IMR-90 (cell line): ENCODE measurements at regions not wholly inside any gene's neighbourhood (a gene's known extent, or its start where the extent isn't known, plus 50 kb on each side); places are given as distances from the start of the nearest gene placed in this dataset.

Experiments
- ATAC-seq: fragments of 200-7000 bp; cut with Tn5 transposase; 2 replicates; pipeline ENCODE4 v1.9.1; 2020; ENCODE audit warnings: low read depth, mild to moderate bottlenecking, moderate library complexity
- BruUV-seq: library from RNA; stranded (reverse); fragments of 400-500 nt; replicated peaks from 2 replicates; lab custom pipeline; 2021; lab: Mats Ljungman, UMichigan
- CTCF ChIA-PET: fragments of 300-600 bp; formaldehyde crosslinking; extraction: SDS; loops from one replicate; lab custom pipeline; 2021; ENCODE audit warnings: antibody characterized with exemption; lab: Yijun Ruan, JAX
- POLR2A ChIA-PET: fragments of 300-600 bp; sonication (Branson Sonifier 250); formaldehyde crosslinking; loops from one replicate; lab custom pipeline; 2022; ENCODE audit warnings: antibody characterized with exemption; ENCODE audit not compliant: unreplicated experiment; lab: Charles Lee
- DNase-seq: peaks from one replicate; pipeline ENCODE4 v3.0.0; 2013
- H2AFZ ChIP-seq: replicated peaks from 2 replicates; pipeline ENCODE3; 2013; ENCODE audit warnings: low read length, mild to moderate bottlenecking; ENCODE audit not compliant: poor library complexity
- H2AK5ac ChIP-seq: 2 replicates; pipeline ENCODE4 v1.6.1; 2013; ENCODE audit warnings: low read depth, low read length, inconsistent platforms
- H2AK9ac ChIP-seq: replicated peaks from 2 replicates; pipeline ENCODE3; 2013; ENCODE audit warnings: mild to moderate bottlenecking, low read depth, low read length, moderate library complexity; ENCODE audit not compliant: poor library complexity
- H2BK120ac ChIP-seq: 2 replicates; pipeline ENCODE4 v1.6.1; 2013; ENCODE audit warnings: low read depth, low read length, inconsistent platforms
- H2BK15ac ChIP-seq: 3 replicates; pipeline ENCODE4 v1.6.1; 2013; ENCODE audit warnings: low read depth, low read length, inconsistent platforms
- H2BK20ac ChIP-seq: 2 replicates; pipeline ENCODE4 v1.6.1; 2013; ENCODE audit warnings: low read depth, mild to moderate bottlenecking, inconsistent platforms, low read length, moderate library complexity
- H2BK5ac ChIP-seq: 2 replicates; pipeline ENCODE4 v1.6.1; 2013; ENCODE audit warnings: mild to moderate bottlenecking, low read depth, low read length, inconsistent platforms; ENCODE audit not compliant: poor library complexity, severe bottlenecking
- H3K14ac ChIP-seq: replicated peaks from 2 replicates; pipeline ENCODE4 v1.6.1; 2013; ENCODE audit warnings: low read depth, low read length, inconsistent platforms
- H3K18ac ChIP-seq: 2 replicates; pipeline ENCODE4 v1.6.1; 2013; ENCODE audit warnings: low read depth, low read length, control low read depth
- H3K23ac ChIP-seq: 2 replicates; pipeline ENCODE4 v1.6.1; 2013; ENCODE audit warnings: low read depth, low read length, inconsistent platforms
- H3K27ac ChIP-seq: 2 replicates; pipeline ENCODE4 v1.5.1; 2013; ENCODE audit warnings: mild to moderate bottlenecking, control low read depth, low read length; ENCODE audit not compliant: insufficient read depth
- H3K27me3 ChIP-seq: 2 replicates; pipeline ENCODE4 v1.6.1; 2013; ENCODE audit warnings: low read length; ENCODE audit not compliant: control insufficient read depth, insufficient read depth
- H3K36me3 ChIP-seq: 2 replicates; pipeline ENCODE4 v1.6.1; 2013; ENCODE audit warnings: low read length, mixed read lengths; ENCODE audit not compliant: control insufficient read depth, insufficient read depth
- H3K4ac ChIP-seq: 2 replicates; pipeline ENCODE4 v1.6.1; 2013; ENCODE audit warnings: low read depth, low read length, inconsistent platforms
- H3K4me1 ChIP-seq: 2 replicates; pipeline ENCODE4 v1.6.1; 2013; ENCODE audit warnings: low read length, mixed read lengths; ENCODE audit not compliant: control insufficient read depth, insufficient read depth
- H3K4me2 ChIP-seq: 2 replicates; pipeline ENCODE4 v1.6.1; 2013; ENCODE audit warnings: low read depth, mild to moderate bottlenecking, control low read depth, low read length, moderate library complexity
- H3K4me3 ChIP-seq: 2 replicates; pipeline ENCODE4 v1.5.1; 2013; ENCODE audit warnings: low read depth, mild to moderate bottlenecking, control low read depth, low read length, moderate library complexity; ENCODE audit not compliant: insufficient read depth
- H3K56ac ChIP-seq: 2 replicates; pipeline ENCODE4 v1.6.1; 2013; ENCODE audit warnings: low read length, inconsistent platforms; ENCODE audit not compliant: insufficient read depth; ENCODE audit errors: extremely low read depth
- H3K79me1 ChIP-seq, 2 experiments: 2 replicates each; pipeline ENCODE4 v1.6.1; 2013; ENCODE audit warnings: low read length in 2 of 2, inconsistent platforms in 1 of 2, low read depth in 1 of 2
- H3K9ac ChIP-seq: 2 replicates; pipeline ENCODE4 v1.6.1; 2013; ENCODE audit warnings: low read depth, low read length, control low read depth
- H3K9me1 ChIP-seq: 2 replicates; pipeline ENCODE4 v1.6.1; 2013; ENCODE audit warnings: low read length, inconsistent platforms; ENCODE audit not compliant: insufficient read depth
- H3K9me3 ChIP-seq: 2 replicates; pipeline ENCODE4 v1.6.1; 2013; ENCODE audit warnings: low read length; ENCODE audit not compliant: control insufficient read depth, insufficient read depth
- H4K20me1 ChIP-seq: 2 replicates; pipeline ENCODE4 v1.6.1; 2013; ENCODE audit warnings: low read length, inconsistent platforms; ENCODE audit not compliant: insufficient read depth
- H4K5ac ChIP-seq: 2 replicates; pipeline ENCODE4 v1.6.1; 2013; ENCODE audit warnings: mild to moderate bottlenecking, low read depth, low read length, control low read depth
- H4K8ac ChIP-seq, 2 experiments: 2 replicates each; pipeline ENCODE4 v1.6.1; 2013; ENCODE audit warnings: low read depth in 2 of 2, low read length in 2 of 2, control low read depth in 1 of 2, inconsistent platforms in 1 of 2
- H4K91ac ChIP-seq: 2 replicates; pipeline ENCODE4 v1.6.1; 2013; ENCODE audit warnings: low read depth, low read length, inconsistent platforms; ENCODE audit not compliant: insufficient read depth
- NFE2L2 ChIP-seq: fragments of 150-350 bp; IDR thresholded peaks from 2 replicates; pipeline ENCODE4 v1.6.1; 2016; ENCODE audit warnings: low read depth, mild to moderate bottlenecking, low read length
- RFX5 ChIP-seq: IDR thresholded peaks from 2 replicates; pipeline ENCODE4 v1.8.0; 2012; ENCODE audit warnings: low read depth, mild to moderate bottlenecking, low read length, moderate library complexity
- WGBS, 2 experiments: methylation state at CpG; one replicate each; pipeline versions ENCODE4 v1.1.5 to v1.1.7; 2013; ENCODE audit warnings: missing lambda C conversion rate in 2 of 2; ENCODE audit not compliant: insufficient read length in 1 of 2; ENCODE audit errors: extremely low coverage in 2 of 2; 5-methylcytosine and 5-hydroxymethylcytosine counted together
- dilution Hi-C: fragments of 300-500 bp; cut with HindIII; formaldehyde crosslinking; loops from one replicate; pipeline ENCODE4 v1.14.3; 2018; ENCODE audit warnings: low sequenced_read_pairs; ENCODE audit not compliant: unreplicated experiment
- in situ Hi-C: fragments of 300-500 bp; cut with MboI; formaldehyde crosslinking; loops from 3 replicates; pipeline ENCODE4 v1.14.3; 2019; ENCODE audit warnings: low sequenced_read_pairs, inconsistent platforms, mixed read lengths
- intact Hi-C: fragments of 100-400 bp; cut with micrococcal nuclease; formaldehyde crosslinking; loops from 2 replicates; pipeline ENCODE4 v1.10.0; 2022
- TF ChIP-seq, protein P1 (sequence below): fragments of 150-350 bp; IDR thresholded peaks from 2 replicates; pipeline ENCODE4 v1.6.1; 2016; ENCODE audit warnings: low read depth, mild to moderate bottlenecking, low read length, moderate library complexity, borderline replicate concordance
- TF ChIP-seq, protein P2 (sequence below): conservative IDR thresholded peaks from 2 replicates; pipeline ENCODE4 v1.5.1; 2012; ENCODE audit warnings: mild to moderate bottlenecking, low read depth, low read length, improper control_type of control experiment

DNA sequence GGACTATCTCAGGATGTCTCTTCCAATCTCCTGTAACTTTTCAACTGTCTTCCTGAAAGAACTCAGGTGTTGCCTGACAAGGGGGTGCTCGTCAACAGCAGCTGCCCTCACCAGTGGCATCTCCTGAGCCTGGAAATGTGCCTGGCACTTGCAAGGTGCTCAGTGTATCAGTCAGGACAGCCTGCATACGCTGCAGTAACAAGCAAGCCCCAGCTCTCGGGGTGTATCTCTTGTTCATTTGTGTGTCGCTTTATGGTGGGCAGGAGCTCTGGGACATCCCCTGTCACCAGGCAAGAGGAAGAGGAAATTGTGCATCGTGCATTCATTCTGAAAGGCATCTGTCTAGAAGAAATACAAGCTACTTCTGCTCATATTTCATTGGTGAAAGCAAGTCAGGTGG, 263.1 kb downstream of the DCDC2C start:
- no peak overlapping the region for H3K14ac ChIP-seq
- in situ Hi-C loops (loop anchor here (25.0 kb wide), 1 partner anchor 1946 kb away; no protein-coding TSS in a partner anchor), dilution Hi-C loops (no loop called here), intact Hi-C loops (no loop called here)
- H2AK5ac ChIP-seq: no peak overlapping the region
- H3K23ac ChIP-seq: no peak overlapping the region
- no peak overlapping the region for H3K4ac ChIP-seq
- no peaks in the 10 kb centered on the region for H3K36me3 ChIP-seq
- TF ChIP-seq RFX5 (no peak), NFE2L2 (no peak)
- TF ChIP-seq, protein P1, sequence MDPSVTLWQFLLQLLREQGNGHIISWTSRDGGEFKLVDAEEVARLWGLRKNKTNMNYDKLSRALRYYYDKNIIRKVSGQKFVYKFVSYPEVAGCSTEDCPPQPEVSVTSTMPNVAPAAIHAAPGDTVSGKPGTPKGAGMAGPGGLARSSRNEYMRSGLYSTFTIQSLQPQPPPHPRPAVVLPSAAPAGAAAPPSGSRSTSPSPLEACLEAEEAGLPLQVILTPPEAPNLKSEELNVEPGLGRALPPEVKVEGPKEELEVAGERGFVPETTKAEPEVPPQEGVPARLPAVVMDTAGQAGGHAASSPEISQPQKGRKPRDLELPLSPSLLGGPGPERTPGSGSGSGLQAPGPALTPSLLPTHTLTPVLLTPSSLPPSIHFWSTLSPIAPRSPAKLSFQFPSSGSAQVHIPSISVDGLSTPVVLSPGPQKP: no peak
- TF ChIP-seq, protein P2, sequence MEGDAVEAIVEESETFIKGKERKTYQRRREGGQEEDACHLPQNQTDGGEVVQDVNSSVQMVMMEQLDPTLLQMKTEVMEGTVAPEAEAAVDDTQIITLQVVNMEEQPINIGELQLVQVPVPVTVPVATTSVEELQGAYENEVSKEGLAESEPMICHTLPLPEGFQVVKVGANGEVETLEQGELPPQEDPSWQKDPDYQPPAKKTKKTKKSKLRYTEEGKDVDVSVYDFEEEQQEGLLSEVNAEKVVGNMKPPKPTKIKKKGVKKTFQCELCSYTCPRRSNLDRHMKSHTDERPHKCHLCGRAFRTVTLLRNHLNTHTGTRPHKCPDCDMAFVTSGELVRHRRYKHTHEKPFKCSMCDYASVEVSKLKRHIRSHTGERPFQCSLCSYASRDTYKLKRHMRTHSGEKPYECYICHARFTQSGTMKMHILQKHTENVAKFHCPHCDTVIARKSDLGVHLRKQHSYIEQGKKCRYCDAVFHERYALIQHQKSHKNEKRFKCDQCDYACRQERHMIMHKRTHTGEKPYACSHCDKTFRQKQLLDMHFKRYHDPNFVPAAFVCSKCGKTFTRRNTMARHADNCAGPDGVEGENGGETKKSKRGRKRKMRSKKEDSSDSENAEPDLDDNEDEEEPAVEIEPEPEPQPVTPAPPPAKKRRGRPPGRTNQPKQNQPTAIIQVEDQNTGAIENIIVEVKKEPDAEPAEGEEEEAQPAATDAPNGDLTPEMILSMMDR: no peak
- no TSS peak for BruUV-seq
- H3K4me1 ChIP-seq: no peaks in the 10 kb centered on the region
- no peak overlapping the region for H2BK5ac ChIP-seq
- no peak overlapping the region for H4K8ac ChIP-seq
- no peak overlapping the region for H2AK9ac ChIP-seq
- DNase-seq (no peak), ATAC-seq (no peak)
- H2BK20ac ChIP-seq: no peak overlapping the region
- no peak overlapping the region for H4K91ac ChIP-seq
- H3K18ac ChIP-seq: no peak overlapping the region
- WGBS, 2 experiments: 40% methylated on average over 1 of the region's 5 CpGs; no CpG with 5 or more reads in 1 of the 2 experiments
- peaks cover 27% of the 10 kb centered on the region for H3K9me3 ChIP-seq
- ChIA-PET CTCF (no interaction called here), POLR2A (no interaction called here)
- no peaks in the 10 kb centered on the region for H3K27me3 ChIP-seq
- no peak overlapping the region for H2BK120ac ChIP-seq
- no peak overlapping the region for H3K4me2 ChIP-seq
- H3K79me1 ChIP-seq: no peaks in the 10 kb centered on the region
- peak overlapping the region; percentile 21 for H2AFZ ChIP-seq
- no peaks in the 10 kb centered on the region for H4K20me1 ChIP-seq
- H3K27ac ChIP-seq: no peak overlapping the region
- no peaks in the 10 kb centered on the region for H3K9me1 ChIP-seq
- no peak overlapping the region for H4K5ac ChIP-seq
- H3K4me3 ChIP-seq: no peak overlapping the region
- H3K56ac ChIP-seq: no peak overlapping the region
- no peak overlapping the region for H2BK15ac ChIP-seq
- H3K9ac ChIP-seq: no peak overlapping the region
